GM23248 (cell line): ENCODE measurements at regions not wholly inside any gene's neighbourhood (a gene's known extent, or its start where the extent isn't known, plus 50 kb on each side); places are given as distances from the start of the nearest gene placed in this dataset.
"Not testable (repeated sequence)": the region's sequence is repeated elsewhere in the genome, so short reads cannot be mapped to it uniquely, and the experiment has no call there.

Source experiments
- DNase-seq: peaks from one replicate; pipeline ENCODE4 v3.0.0-alpha.2; 2015
- H2AFZ ChIP-seq: fragments of 200-600 bp; sonication (generic); 2 replicates; pipeline ENCODE4 v1.6.1; 2016; ENCODE audit warnings: antibody characterized with exemption
- H3F3A ChIP-seq: fragments of 200-600 bp; sonication (generic); 2 replicates; pipeline ENCODE4 v1.6.1; 2016; ENCODE audit warnings: mild to moderate bottlenecking, antibody characterized with exemption, mixed run types; ENCODE audit not compliant: insufficient read depth
- H3K27ac ChIP-seq: fragments of 200-600 bp; sonication (generic); 2 replicates; pipeline ENCODE4 v1.5.1; 2016; ENCODE audit warnings: mild to moderate bottlenecking
- H3K27me3 ChIP-seq: fragments of 200-600 bp; sonication (generic); replicated peaks from 2 replicates; pipeline ENCODE4 v1.6.1; 2016; ENCODE audit warnings: mild to moderate bottlenecking; ENCODE audit not compliant: insufficient read depth
- H3K36me3 ChIP-seq: fragments of 200-600 bp; sonication (generic); 2 replicates; pipeline ENCODE4 v1.6.1; 2016; ENCODE audit warnings: low read depth, mild to moderate bottlenecking
- H3K4me1 ChIP-seq: fragments of 200-600 bp; sonication (generic); 2 replicates; pipeline ENCODE4 v1.6.1; 2016; ENCODE audit warnings: mild to moderate bottlenecking; ENCODE audit not compliant: insufficient read depth
- H3K4me2 ChIP-seq: fragments of 200-600 bp; sonication (generic); one replicate; pipeline ENCODE4 v1.6.1; 2016; ENCODE audit warnings: mild to moderate bottlenecking; ENCODE audit not compliant: unreplicated experiment
- H3K4me3 ChIP-seq: fragments of 200-600 bp; sonication (generic); 2 replicates; pipeline ENCODE4 v1.5.1; 2016; ENCODE audit warnings: mild to moderate bottlenecking
- H3K79me2 ChIP-seq: fragments of 200-600 bp; sonication (generic); 2 replicates; pipeline ENCODE4 v1.6.1; 2016; ENCODE audit warnings: mild to moderate bottlenecking; ENCODE audit not compliant: insufficient read depth
- H3K9ac ChIP-seq: fragments of 200-600 bp; sonication (generic); 2 replicates; pipeline ENCODE4 v1.6.1; 2016; ENCODE audit warnings: mild to moderate bottlenecking
- H3K9me2 ChIP-seq: fragments of 200-600 bp; sonication (generic); 2 replicates; pipeline ENCODE4 v1.6.1; 2016; ENCODE audit warnings: mixed run types, mild to moderate bottlenecking, moderate library complexity; ENCODE audit not compliant: insufficient read depth
- H3K9me3 ChIP-seq: fragments of 200-600 bp; sonication (generic); one replicate; pipeline ENCODE4 v1.6.1; 2017; ENCODE audit warnings: low read depth
- H4K20me1 ChIP-seq: fragments of 200-600 bp; sonication (generic); 2 replicates; pipeline ENCODE4 v1.6.0; 2016; ENCODE audit not compliant: insufficient read depth
- EZH2 ChIP-seq: fragments of 200-600 bp; sonication (generic); IDR thresholded peaks from 2 replicates; pipeline ENCODE4 v1.6.1; 2018; ENCODE audit warnings: antibody characterized with exemption, mild to moderate bottlenecking; ENCODE audit not compliant: insufficient read depth, poor library complexity, severe bottlenecking
- EZH2phosphoT487 ChIP-seq: fragments of 200-600 bp; sonication (generic); IDR thresholded peaks from 2 replicates; pipeline ENCODE4 v1.6.1; 2018; ENCODE audit warnings: antibody characterized with exemption, moderate library complexity, mild to moderate bottlenecking, low read depth; ENCODE audit not compliant: insufficient read depth
- WGBS, 2 experiments: methylation state at CpG; one replicate each; pipeline ENCODE4 v1.1.6; 2015 to 2017; ENCODE audit warnings: low lambda C conversion rate in 2 of 2, low coverage in 1 of 2; ENCODE audit errors: missing lambda C conversion rate in 2 of 2; 5-methylcytosine and 5-hydroxymethylcytosine counted together
- in situ Hi-C: fragments of 300-500 bp; cut with MboI; formaldehyde crosslinking; loops from 2 replicates; pipeline ENCODE4 v1.15.0; 2020

- no peaks in the 10 kb centered on the region for H3K79me2 ChIP-seq
- 56 to 63% methylated on average over 7 of the region's 7 CpGs for WGBS, 2 experiments
- H2AFZ ChIP-seq, result no peak overlapping the region
- no peaks in the 10 kb centered on the region for H3K9me2 ChIP-seq
- no peaks in the 10 kb centered on the region for H3K36me3 ChIP-seq
- H3F3A ChIP-seq, result no peaks in the 10 kb centered on the region
- peaks cover 6% of the 10 kb centered on the region; the same call in 1 of the 2 replicates for H3K27me3 ChIP-seq
- no peak overlapping the region for H3K27ac ChIP-seq
- H3K9ac ChIP-seq, result no peak overlapping the region
- TF ChIP-seq EZH2 (no peak), EZH2phosphoT487 (no peak)
- no peak overlapping the region for H3K4me2 ChIP-seq
- no peak overlapping the region for H3K4me3 ChIP-seq
- in situ Hi-C loops, result no loop called here
- no peaks in the 10 kb centered on the region for H3K9me3 ChIP-seq
- no peaks in the 10 kb centered on the region for H3K4me1 ChIP-seq
- H4K20me1 ChIP-seq, result no peaks in the 10 kb centered on the region
- DNase-seq, result no peak
Measured at GRCh38 chr20:61100489-61100888, 151.6 kb upstream of the CDH4 start.

GRCh38 chr20:61101321-61101720 lies 150.7 kb upstream of the CDH4 start:
- H3K4me1 ChIP-seq, H3K79me2 ChIP-seq, H3K36me3 ChIP-seq, H4K20me1 ChIP-seq, in situ Hi-C loops, H3K9me2 ChIP-seq, H3K9ac ChIP-seq, H2AFZ ChIP-seq, H3K27me3 ChIP-seq, DNase-seq, H3F3A ChIP-seq, H3K4me3 ChIP-seq, H3K27ac ChIP-seq, H3K4me2 ChIP-seq, H3K9me3 ChIP-seq: not testable (repeated sequence)
- WGBS, 2 experiments, result 24 to 28% methylated on average over 5 to 8 of the region's 8 CpGs

GRCh38 chr20:61104232-61104631 lies 147.8 kb upstream of the CDH4 start:
- Histone ChIP-seq H3K27me3 (peaks cover 6% of the 10 kb centered on the region; the same call in 1 of the 2 replicates), H3K4me2 (no peak overlapping the region), H3K9ac (no peak overlapping the region), H3K79me2 (no peaks in the 10 kb centered on the region), H2AFZ (no peak overlapping the region), H3K27ac (no peak overlapping the region), H3K9me2 (no peaks in the 10 kb centered on the region), H3K4me3 (no peak overlapping the region), H3F3A (no peaks in the 10 kb centered on the region), H3K4me1 (no peaks in the 10 kb centered on the region), H3K9me3 (no peaks in the 10 kb centered on the region), H3K36me3 (no peaks in the 10 kb centered on the region), H4K20me1 (no peaks in the 10 kb centered on the region)
- TF ChIP-seq EZH2phosphoT487 (no peak), EZH2 (no peak)
- no peak for DNase-seq
- in situ Hi-C loops, result no loop called here
- 40 to 44% methylated on average over 5 of the region's 5 CpGs for WGBS, 2 experiments

GRCh38 chr20:61105395-61105794 lies 146.7 kb upstream of the CDH4 start:
- H3K4me1 ChIP-seq, result no peaks in the 10 kb centered on the region
- H3K79me2 ChIP-seq, result no peaks in the 10 kb centered on the region
- H2AFZ ChIP-seq, result no peak overlapping the region
- peaks cover 6% of the 10 kb centered on the region for H3K27me3 ChIP-seq
- no peaks in the 10 kb centered on the region for H3K36me3 ChIP-seq
- no peaks in the 10 kb centered on the region for H3K9me3 ChIP-seq
- H3K4me2 ChIP-seq, result no peak overlapping the region
- H3K9ac ChIP-seq, result no peak overlapping the region
- no peak for DNase-seq
- WGBS, 2 experiments, result 11 to 20% methylated on average over 4 of the region's 4 CpGs
- H3F3A ChIP-seq, result no peaks in the 10 kb centered on the region
- in situ Hi-C loops, result no loop called here
- no peak overlapping the region for H3K4me3 ChIP-seq
- TF ChIP-seq EZH2 (no peak), EZH2phosphoT487 (no peak)
- H3K27ac ChIP-seq, result no peak overlapping the region
- H3K9me2 ChIP-seq, result no peaks in the 10 kb centered on the region
- no peaks in the 10 kb centered on the region for H4K20me1 ChIP-seq

- in situ Hi-C loops, result no loop called here
- Histone ChIP-seq H3K79me2 (no peaks in the 10 kb centered on the region), H3K27ac (no peak overlapping the region), H3K9me3 (no peaks in the 10 kb centered on the region), H4K20me1 (no peaks in the 10 kb centered on the region), H3K4me1 (no peaks in the 10 kb centered on the region), H3K36me3 (no peaks in the 10 kb centered on the region), H3K9ac (no peak overlapping the region), H3K4me3 (no peak overlapping the region), H3K9me2 (no peaks in the 10 kb centered on the region), H3F3A (no peaks in the 10 kb centered on the region), H2AFZ (no peak overlapping the region), H3K4me2 (no peak overlapping the region), H3K27me3 (peaks cover 6% of the 10 kb centered on the region)
- WGBS, 2 experiments, result 7 to 9% methylated on average over 5 of the region's 5 CpGs
- no peak for DNase-seq
- TF ChIP-seq EZH2, result no peak
- TF ChIP-seq EZH2phosphoT487, result no peak
Measured at GRCh38 chr20:61106438-61106837, 145.6 kb upstream of the CDH4 start.
